SK-N-SH (cell line): ENCODE measurements at regions not wholly inside any gene's neighbourhood (a gene's known extent, or its start where the extent isn't known, plus 50 kb on each side); places are given as distances from the start of the nearest gene placed in this dataset.

Experiments used
- CTCF ChIA-PET: fragments of 300-600, 350-600 bp; formaldehyde crosslinking; extraction: SDS; loops from one replicate; lab custom pipeline; 2021; lab: Yijun Ruan, JAX
- POLR2A ChIA-PET: fragments of 350-600 bp; sonication (Branson Sonifier 250); formaldehyde crosslinking; extraction: SDS; loops from one replicate; lab custom pipeline; 2020; ENCODE audit warnings: antibody characterized with exemption, inconsistent platforms; lab: Yijun Ruan, JAX
- DNase-seq: peaks from one replicate; pipeline ENCODE4 v3.0.0; 2012
- H2AFZ ChIP-seq: fragments of 200-600 bp; sonication (generic); 2 replicates; pipeline ENCODE4 v1.8.1; 2016; ENCODE audit warnings: antibody characterized with exemption, mild to moderate bottlenecking, low read depth
- H3F3A ChIP-seq: fragments of 200-600 bp; sonication (generic); replicated peaks from 2 replicates; pipeline ENCODE3; 2016; ENCODE audit warnings: antibody characterized with exemption, mild to moderate bottlenecking; ENCODE audit not compliant: insufficient read depth
- H3K27ac ChIP-seq, 2 experiments: fragments of 200-500 bp in 1 of 2; fragments of 200-600 bp in 1 of 2; sonication (Bioruptor generic) in 1 of 2; sonication (generic), shearing (Covaris generic) in 1 of 2; 2 replicates each; pipeline versions ENCODE4 v1.5.1 to v1.6.1; 2014 to 2016; ENCODE audit warnings: low read depth in 2 of 2, inconsistent platforms in 1 of 2, low read length in 1 of 2, mild to moderate bottlenecking in 1 of 2, mixed read lengths in 1 of 2
- H3K27me3 ChIP-seq: fragments of 200-600 bp; sonication (generic), shearing (Covaris generic); 2 replicates; pipeline ENCODE4 v1.6.1; 2016; ENCODE audit warnings: mixed run types; ENCODE audit not compliant: insufficient read depth
- H3K36me3 ChIP-seq, 2 experiments: fragments of 200-500 bp in 1 of 2; fragments of 200-600 bp in 1 of 2; sonication (Bioruptor generic) in 1 of 2; sonication (generic) in 1 of 2; replicated peaks in 1 of 2; 2 replicates each; pipeline versions ENCODE3 to v1.5.1; 2014 to 2016; ENCODE audit warnings: low read length in 1 of 2, mild to moderate bottlenecking in 1 of 2; ENCODE audit not compliant: insufficient read depth in 2 of 2, control insufficient read depth in 1 of 2
- H3K4me1 ChIP-seq, 2 experiments: fragments of 200-500 bp in 1 of 2; fragments of 200-600 bp in 1 of 2; sonication (Bioruptor generic) in 1 of 2; sonication (generic), shearing (Covaris generic) in 1 of 2; 2 replicates each; pipeline versions ENCODE4 v1.5.1 to v1.6.1; 2014 to 2016; ENCODE audit warnings: low read depth in 1 of 2, low read length in 1 of 2, mixed run types in 1 of 2; ENCODE audit not compliant: insufficient read depth in 2 of 2, control insufficient read depth in 1 of 2
- H3K4me2 ChIP-seq: fragments of 200-600 bp; sonication (generic), shearing (Covaris generic); 2 replicates; pipeline ENCODE4 v1.6.1; 2017; ENCODE audit warnings: mixed run types
- H3K4me3 ChIP-seq, 2 experiments: fragments of 200-500 bp in 1 of 2; fragments of 200-600 bp in 1 of 2; sonication (Bioruptor generic) in 1 of 2; sonication (generic), shearing (Covaris generic) in 1 of 2; 2 replicates each; pipeline versions ENCODE4 v1.5.1 to v1.8.1; 2014 to 2016; ENCODE audit warnings: low read depth in 2 of 2, inconsistent platforms in 1 of 2, low read length in 1 of 2, mild to moderate bottlenecking in 1 of 2, mixed read lengths in 1 of 2, moderate library complexity in 1 of 2
- H3K79me2 ChIP-seq: fragments of 200-600 bp; sonication (generic); 2 replicates; pipeline ENCODE4 v1.8.1; 2017; ENCODE audit warnings: mild to moderate bottlenecking; ENCODE audit not compliant: insufficient read depth
- H3K9ac ChIP-seq: fragments of 200-600 bp; sonication (generic); 2 replicates; pipeline ENCODE4 v1.6.1; 2017; ENCODE audit warnings: mixed run types
- H3K9me2 ChIP-seq: fragments of 200-600 bp; sonication (generic); 2 replicates; pipeline ENCODE4 v1.6.1; 2017; ENCODE audit warnings: mixed run types
- H3K9me3 ChIP-seq: fragments of 200-600 bp; sonication (generic); 2 replicates; pipeline ENCODE4 v1.6.1; 2017; ENCODE audit warnings: mixed run types, mild to moderate bottlenecking, moderate library complexity
- H4K20me1 ChIP-seq: fragments of 200-600 bp; sonication (generic); 2 replicates; pipeline ENCODE4 v1.6.1; 2017; ENCODE audit warnings: mild to moderate bottlenecking, mixed run types; ENCODE audit not compliant: insufficient read depth
- CHD2 ChIP-seq: fragments of 150-350 bp; IDR thresholded peaks from 2 replicates; pipeline ENCODE4 v1.6.1; 2018; ENCODE audit warnings: low read length; ENCODE audit not compliant: partially characterized antibody
- FOSL2 ChIP-seq: IDR thresholded peaks from 2 replicates; pipeline ENCODE4 v1.4.0; 2012; ENCODE audit warnings: low read depth, mild to moderate bottlenecking, moderate library complexity, borderline replicate concordance
- FOXM1 ChIP-seq: IDR thresholded peaks from 2 replicates; pipeline ENCODE4 v1.4.0; 2012; ENCODE audit warnings: low read depth, mild to moderate bottlenecking
- GABPA ChIP-seq: IDR thresholded peaks from 2 replicates; pipeline ENCODE4 v1.4.0; 2012; ENCODE audit warnings: low read depth, mild to moderate bottlenecking
- IRF3 ChIP-seq: fragments of 150-350 bp; IDR thresholded peaks from 2 replicates; pipeline ENCODE4 v1.6.1; 2016; ENCODE audit warnings: mild to moderate bottlenecking, low read depth, low read length
- JUND ChIP-seq: IDR thresholded peaks from 2 replicates; pipeline ENCODE4 v1.4.0; 2012
- MEF2A ChIP-seq: IDR thresholded peaks from 2 replicates; pipeline ENCODE4 v1.4.0; 2012; ENCODE audit warnings: low read depth, borderline replicate concordance
- NRF1 ChIP-seq: IDR thresholded peaks from 2 replicates; pipeline ENCODE4 v1.6.1; 2012; ENCODE audit warnings: low read depth, mild to moderate bottlenecking, low read length
- PBX3 ChIP-seq: IDR thresholded peaks from 2 replicates; pipeline ENCODE4; 2012
- REST ChIP-seq: IDR thresholded peaks from 2 replicates; pipeline ENCODE4 v1.6.1; 2012; ENCODE audit warnings: mild to moderate bottlenecking, low read depth, low read length, moderate library complexity
- RFX5 ChIP-seq: IDR thresholded peaks from 2 replicates; pipeline ENCODE4 v1.6.1; 2012; ENCODE audit warnings: mild to moderate bottlenecking, improper control_type of control experiment, low read length
- SIN3A ChIP-seq: IDR thresholded peaks from 2 replicates; pipeline ENCODE4 v1.6.1; 2012; ENCODE audit warnings: low read depth, mild to moderate bottlenecking, low read length, moderate library complexity, borderline replicate concordance
- TCF12 ChIP-seq: IDR thresholded peaks from 2 replicates; pipeline ENCODE4 v1.4.0; 2012
- USF1 ChIP-seq: IDR thresholded peaks from 2 replicates; pipeline ENCODE4 v1.4.0; 2012; ENCODE audit warnings: low read depth, borderline replicate concordance
- YY1 ChIP-seq: IDR thresholded peaks from 2 replicates; pipeline ENCODE4 v1.4.0; 2012; ENCODE audit warnings: low read depth, mild to moderate bottlenecking
- WGBS: methylation state at CpG from one replicate; pipeline ENCODE4 v1.1.6; 2017; ENCODE audit warnings: low lambda C conversion rate; 5-methylcytosine and 5-hydroxymethylcytosine counted together

GRCh38 chr7:68720697-68721096, 877.6 kb upstream of the AUTS2 start:
- Histone ChIP-seq H3K9me3 (no peaks in the 10 kb centered on the region), H3F3A (no peaks in the 10 kb centered on the region), H3K79me2 (no peaks in the 10 kb centered on the region), H4K20me1 (no peaks in the 10 kb centered on the region), H3K27ac (no peak overlapping the region), H2AFZ (no peak overlapping the region), H3K4me2 (no peak overlapping the region), H3K4me1 (peaks cover 0 to 17% of the 10 kb centered on the region in 2 experiments; a peak in 2 of 4 replicates), H3K36me3 (no peaks in the 10 kb centered on the region), H3K4me3 (no peak overlapping the region), H3K9me2 (no peaks in the 10 kb centered on the region), H3K9ac (no peak overlapping the region), H3K27me3 (no peaks in the 10 kb centered on the region)
- CTCF ChIA-PET = no interaction called here
- 81% methylated on average over 5 of the region's 5 CpGs for WGBS
- DNase-seq = no peak
- POLR2A ChIA-PET = no interaction called here
- no peak for TF ChIP-seq REST
- TF ChIP-seq IRF3 = no peak
- TF ChIP-seq GABPA = no peak

GRCh38 chr7:68722044-68722443, 876.2 kb upstream of the AUTS2 start:
- 83% methylated on average over 1 of the region's 1 CpG for WGBS

More at GRCh38 chr7:68722044-68722443, 876.2 kb upstream of the AUTS2 start:
- Histone ChIP-seq H3K4me1 (peaks cover 0 to 10% of the 10 kb centered on the region in 2 experiments; a peak in 2 of 4 replicates), H3K9me3 (no peaks in the 10 kb centered on the region), H4K20me1 (no peaks in the 10 kb centered on the region), H3K27ac (no peak overlapping the region), H3F3A (no peaks in the 10 kb centered on the region), H3K4me3 (no peak overlapping the region), H3K79me2 (no peaks in the 10 kb centered on the region), H3K27me3 (no peaks in the 10 kb centered on the region), H3K9me2 (no peaks in the 10 kb centered on the region), H3K4me2 (no peak overlapping the region), H3K36me3 (no peaks in the 10 kb centered on the region), H3K9ac (no peak overlapping the region), H2AFZ (no peak overlapping the region)
- POLR2A ChIA-PET = no interaction called here
- no peak for DNase-seq
- CTCF ChIA-PET = interaction anchor here (0.7 to 1.4 kb wide), 3 partner anchors 27 to 1210 kb away, joined by 3 read pairs; no protein-coding TSS in a partner anchor
- no peak for TF ChIP-seq FOXM1
- TF ChIP-seq NRF1 = no peak
- no peak for TF ChIP-seq REST
- no peak for TF ChIP-seq YY1
- TF ChIP-seq RFX5 = no peak
- no peak for TF ChIP-seq CHD2
- no peak for TF ChIP-seq FOSL2
- TF ChIP-seq PBX3 = no peak
- TF ChIP-seq JUND = no peak
- no peak for TF ChIP-seq USF1
- TF ChIP-seq MEF2A = no peak
- TF ChIP-seq TCF12 = no peak
- TF ChIP-seq SIN3A = no peak
- no peak for TF ChIP-seq IRF3
